NB4 (cell line): ENCODE measurements at regions not wholly inside any gene's neighbourhood (a gene's known extent, or its start where the extent isn't known, plus 50 kb on each side); places are given as distances from the start of the nearest gene placed in this dataset.

Experiments used
- DNase-seq: peaks from one replicate; pipeline ENCODE4 v3.0.0; 2010; ENCODE audit warnings: low read depth
- H3K4me3 ChIP-seq: one replicate; pipeline ENCODE4 v1.5.1; 2011; ENCODE audit warnings: mild to moderate bottlenecking, low read depth, low read length, moderate library complexity
- MYC ChIP-seq: IDR thresholded peaks from 2 replicates; pipeline ENCODE4 v1.6.1; 2011; ENCODE audit warnings: low read depth, low read length
- POLR2A ChIP-seq: IDR thresholded peaks from 2 replicates; pipeline ENCODE4 v1.6.1; 2011; ENCODE audit warnings: mild to moderate bottlenecking; ENCODE audit not compliant: insufficient read length; ENCODE audit errors: extremely low read depth
- TF ChIP-seq, protein P1 (sequence below): IDR thresholded peaks from 2 replicates; pipeline ENCODE4 v1.6.1; 2011; ENCODE audit warnings: low read depth, low read length
- TF ChIP-seq, protein P2 (sequence below): IDR thresholded peaks from one replicate; pipeline ENCODE4 v1.5.1; 2012; ENCODE audit warnings: low read depth, low read length

DNA sequence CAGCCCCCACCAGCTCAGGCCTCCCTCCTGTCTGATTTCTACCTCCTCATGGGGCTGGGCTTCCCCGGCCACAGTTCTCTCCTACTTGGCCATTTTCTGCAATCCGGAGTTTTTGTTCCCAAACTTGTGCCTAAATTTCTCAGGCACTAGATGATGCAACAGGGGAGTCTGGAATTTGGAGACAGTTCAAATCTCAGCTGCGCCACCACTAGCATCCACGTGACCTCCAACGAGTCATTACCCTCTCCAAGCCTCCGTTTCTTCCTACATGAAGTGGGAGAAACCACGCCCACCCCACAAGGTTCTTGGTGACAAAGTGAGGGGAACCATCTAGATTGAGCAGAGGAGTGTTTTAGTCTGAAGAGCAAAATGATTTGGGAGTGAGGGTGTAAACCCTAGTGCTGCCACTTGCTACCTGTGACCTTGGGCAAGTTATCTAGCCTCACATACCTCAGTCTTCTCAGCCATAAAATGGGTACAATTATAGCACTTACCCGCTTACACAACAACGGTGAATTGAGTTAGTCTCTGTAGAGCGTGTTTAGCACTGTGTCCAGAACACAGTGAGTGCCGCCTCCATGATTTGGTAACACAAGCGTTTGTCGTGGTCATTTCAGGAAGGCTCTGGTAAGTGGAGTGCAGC lies 61.4 kb upstream of the ASAP2 start:
- no peak for DNase-seq
- TF ChIP-seq, protein P1, sequence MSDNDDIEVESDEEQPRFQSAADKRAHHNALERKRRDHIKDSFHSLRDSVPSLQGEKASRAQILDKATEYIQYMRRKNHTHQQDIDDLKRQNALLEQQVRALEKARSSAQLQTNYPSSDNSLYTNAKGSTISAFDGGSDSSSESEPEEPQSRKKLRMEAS: no peak
- TF ChIP-seq MYC (no peak), POLR2A (no peak)
- TF ChIP-seq, protein P2, sequence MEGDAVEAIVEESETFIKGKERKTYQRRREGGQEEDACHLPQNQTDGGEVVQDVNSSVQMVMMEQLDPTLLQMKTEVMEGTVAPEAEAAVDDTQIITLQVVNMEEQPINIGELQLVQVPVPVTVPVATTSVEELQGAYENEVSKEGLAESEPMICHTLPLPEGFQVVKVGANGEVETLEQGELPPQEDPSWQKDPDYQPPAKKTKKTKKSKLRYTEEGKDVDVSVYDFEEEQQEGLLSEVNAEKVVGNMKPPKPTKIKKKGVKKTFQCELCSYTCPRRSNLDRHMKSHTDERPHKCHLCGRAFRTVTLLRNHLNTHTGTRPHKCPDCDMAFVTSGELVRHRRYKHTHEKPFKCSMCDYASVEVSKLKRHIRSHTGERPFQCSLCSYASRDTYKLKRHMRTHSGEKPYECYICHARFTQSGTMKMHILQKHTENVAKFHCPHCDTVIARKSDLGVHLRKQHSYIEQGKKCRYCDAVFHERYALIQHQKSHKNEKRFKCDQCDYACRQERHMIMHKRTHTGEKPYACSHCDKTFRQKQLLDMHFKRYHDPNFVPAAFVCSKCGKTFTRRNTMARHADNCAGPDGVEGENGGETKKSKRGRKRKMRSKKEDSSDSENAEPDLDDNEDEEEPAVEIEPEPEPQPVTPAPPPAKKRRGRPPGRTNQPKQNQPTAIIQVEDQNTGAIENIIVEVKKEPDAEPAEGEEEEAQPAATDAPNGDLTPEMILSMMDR: no peak
- no peak overlapping the region for H3K4me3 ChIP-seq

DNA sequence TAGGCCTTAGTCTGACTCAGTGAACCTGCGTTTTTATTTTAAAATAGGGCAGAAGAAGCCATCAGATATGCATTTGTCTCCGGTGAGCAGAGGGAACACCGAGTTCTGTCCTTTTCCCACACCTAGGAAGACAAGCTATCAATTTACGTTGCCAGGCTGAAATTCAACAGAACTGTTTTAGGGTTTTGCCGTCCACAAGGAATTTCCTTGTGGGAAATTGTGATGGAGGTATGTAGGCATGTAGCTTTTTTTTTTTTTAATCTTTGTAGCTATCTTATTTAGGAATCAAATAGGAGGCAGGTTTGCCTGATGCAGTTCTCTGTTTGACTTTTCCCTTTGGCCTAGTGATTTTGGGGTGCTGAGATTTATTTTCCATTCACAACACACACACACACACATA lies 62.0 kb upstream of the ASAP2 start:
- no peak overlapping the region for H3K4me3 ChIP-seq
- no peak for DNase-seq
- TF ChIP-seq, protein P2: no peak
- no peak for TF ChIP-seq POLR2A
- no peak for TF ChIP-seq MYC
- TF ChIP-seq, protein P1: no peak

DNA sequence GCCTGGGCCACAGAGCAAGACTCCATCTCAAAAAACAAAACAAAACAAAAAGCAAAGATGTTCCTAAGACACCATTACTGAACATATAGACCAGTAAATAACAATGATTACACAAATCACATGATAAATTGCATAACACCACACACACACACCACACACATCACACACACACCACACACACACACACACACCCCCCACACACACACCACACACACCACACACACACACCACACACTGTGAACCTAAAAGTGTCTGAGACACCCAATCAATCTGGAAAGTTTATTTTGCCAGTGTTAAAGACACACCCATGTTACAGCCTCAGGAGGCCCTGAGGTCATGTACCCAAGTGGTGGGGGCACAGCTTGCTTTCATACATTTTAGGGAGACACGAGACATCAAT lies 62.6 kb upstream of the ASAP2 start:
- no peak for DNase-seq
- H3K4me3 ChIP-seq: no peak overlapping the region
- TF ChIP-seq MYC (no peak), POLR2A (no peak)
- TF ChIP-seq, protein P2: no peak
- TF ChIP-seq, protein P1: no peak

DNA sequence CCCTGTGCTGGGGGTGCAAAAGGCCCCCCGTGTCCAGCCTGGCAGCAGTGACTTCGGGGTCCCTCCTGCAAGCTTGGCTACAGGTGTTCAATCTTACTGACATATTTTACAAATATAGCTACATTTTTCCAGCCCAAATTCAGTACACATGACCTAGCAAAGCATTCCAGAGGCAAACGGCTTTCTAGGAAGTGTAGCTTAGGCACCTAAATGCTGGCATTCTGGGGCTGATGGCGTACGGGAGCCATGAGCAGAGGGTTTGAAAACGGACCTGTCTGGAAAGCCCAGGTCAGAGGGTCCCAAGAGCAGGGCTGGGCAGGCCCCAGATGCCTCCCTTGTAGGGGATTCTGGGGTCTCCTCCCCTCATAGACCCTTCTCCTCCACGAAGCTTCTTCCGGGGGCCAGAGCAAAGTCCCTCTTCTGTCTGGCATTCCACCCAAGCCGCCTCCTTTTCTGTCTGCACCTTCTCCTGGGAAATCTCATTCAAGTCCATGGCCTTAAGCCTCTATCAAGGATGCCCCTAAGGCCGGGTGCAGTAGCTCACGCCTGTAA lies 63.3 kb upstream of the ASAP2 start:
- DNase-seq: no peak
- no peak for TF ChIP-seq MYC
- TF ChIP-seq, protein P2: no peak
- no peak for TF ChIP-seq POLR2A
- TF ChIP-seq, protein P1: no peak
- H3K4me3 ChIP-seq: no peak overlapping the region

DNA sequence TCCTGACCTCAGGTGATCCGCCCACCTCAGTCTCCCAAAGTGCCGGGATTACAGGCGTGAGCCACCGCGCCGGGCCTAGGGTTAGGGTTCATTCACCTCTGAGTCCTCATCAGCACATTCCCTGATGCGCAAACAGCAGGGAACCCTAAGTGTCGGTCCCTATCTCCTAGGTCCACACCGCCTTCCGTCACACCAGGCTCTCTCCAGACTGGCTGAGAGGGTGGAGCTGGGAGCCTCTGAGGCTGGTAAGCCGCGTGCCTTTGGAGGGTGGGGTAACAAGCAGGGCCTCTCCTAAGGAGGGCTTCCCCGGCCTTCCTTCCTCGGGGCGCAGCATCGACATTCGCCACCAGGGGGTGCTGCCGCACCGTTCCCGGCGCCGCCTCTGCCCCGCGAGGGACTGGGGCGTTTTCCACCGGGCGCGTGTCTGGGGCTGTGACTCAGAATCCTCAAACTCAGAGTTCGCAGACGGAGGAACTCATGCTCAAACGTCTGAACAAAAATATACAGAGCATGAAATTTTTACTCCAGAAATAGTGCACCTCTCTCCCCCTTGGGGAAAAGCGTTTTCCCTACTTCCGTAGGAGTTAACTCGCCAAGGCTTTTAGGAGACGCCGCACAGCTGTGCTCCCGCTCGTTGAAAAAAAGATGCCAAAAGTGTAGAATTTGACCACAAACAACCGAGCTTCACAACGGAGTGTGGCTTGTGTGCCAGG lies 63.9 kb upstream of the ASAP2 start:
- peak overlapping the region; percentile 34 for H3K4me3 ChIP-seq
- TF ChIP-seq, protein P2: peak; percentile 96
- TF ChIP-seq, protein P1: peak; percentile 72; the same call in 1 of the 2 replicates
- peak; percentile 77 for TF ChIP-seq MYC
- no peak for TF ChIP-seq POLR2A
- peak; percentile 83 for DNase-seq
